K562 (cell line): ENCODE measurements at regions not wholly inside any gene's neighbourhood (a gene's known extent, or its start where the extent isn't known, plus 50 kb on each side); places are given as distances from the start of the nearest gene placed in this dataset.

Source experiments
- BRCA1 ChIP-seq, 2 experiments: fragments of 450-650 bp in 1 of 2; sonication (generic) in 1 of 2; formaldehyde crosslinking in 1 of 2; IDR thresholded peaks; 2 replicates each; pipeline versions ENCODE4 v1.5.0 to v1.6.1; 2017 to 2020; ENCODE audit warnings: mild to moderate bottlenecking in 1 of 2, missing genetic modification reagents in 1 of 2
- CHD2 ChIP-seq: IDR thresholded peaks from 2 replicates; pipeline ENCODE4 v1.6.1; 2011; ENCODE audit warnings: low read depth, low read length
- EP300 ChIP-seq: IDR thresholded peaks from 2 replicates; pipeline ENCODE4 v1.6.1; 2012; ENCODE audit warnings: low read length, improper control_type of control experiment
- JUN ChIP-seq, 2 experiments: sonication (generic) in 1 of 2; formaldehyde crosslinking in 1 of 2; IDR thresholded peaks; 2 replicates each; pipeline versions ENCODE4 v1.6.1 to v1.8.0; 2012 to 2022; ENCODE audit warnings: borderline replicate concordance in 2 of 2, mild to moderate bottlenecking in 2 of 2, improper control_type of control experiment in 1 of 2, low read depth in 1 of 2, low read length in 1 of 2, missing genetic modification reagents in 1 of 2
- POLR2A ChIP-seq: fragments of 450-650 bp; conservative IDR thresholded peaks from 2 replicates; pipeline ENCODE4 v1.6.1; 2016
- XRCC5 ChIP-seq: fragments of 200-400 bp; formaldehyde crosslinking; IDR thresholded peaks from 2 replicates; pipeline ENCODE4 v1.6.1; 2017; ENCODE audit warnings: low read depth, mild to moderate bottlenecking, low read length
- ZNF23 ChIP-seq: fragments of 250-450 bp; sonication (Bioruptor Pico); IDR thresholded peaks from 2 replicates; pipeline ENCODE4 v1.4.0; 2020; ENCODE audit warnings: mild to moderate bottlenecking
- ZNF764 ChIP-seq: fragments of 250-450 bp; sonication (Bioruptor Pico); IDR thresholded peaks from 2 replicates; pipeline ENCODE4 v1.4.0; 2020; ENCODE audit warnings: low read depth, mild to moderate bottlenecking, moderate library complexity
- ZNF780A ChIP-seq: fragments of 250-450 bp; sonication (Bioruptor Pico); IDR thresholded peaks from 2 replicates; pipeline ENCODE4 v1.5.0; 2021; ENCODE audit warnings: mild to moderate bottlenecking
- TF ChIP-seq, protein P1 (sequence below), 3 experiments: IDR thresholded peaks in 2 of 3; conservative IDR thresholded peaks in 1 of 3; 2 replicates each; pipeline ENCODE4 v1.5.1; 2011 to 2012; ENCODE audit warnings: low read length in 3 of 3, mild to moderate bottlenecking in 3 of 3, control low read depth in 2 of 3, improper control_type of control experiment in 1 of 3, inconsistent platforms in 1 of 3, low read depth in 1 of 3, mixed read lengths in 1 of 3, moderate library complexity in 1 of 3; ENCODE audit not compliant: insufficient read depth in 2 of 3
- TF ChIP-seq, protein P2 (sequence below), 2 experiments: fragments of 450-650 bp; formaldehyde crosslinking in 1 of 2; IDR thresholded peaks; 2 replicates each; pipeline versions ENCODE4 v1.4.0 to v1.6.1; 2014 to 2020; ENCODE audit warnings: mild to moderate bottlenecking in 2 of 2, borderline replicate concordance in 1 of 2, low read depth in 1 of 2
- TF ChIP-seq, protein P3 (sequence below): fragments of 450-650 bp; formaldehyde crosslinking; IDR thresholded peaks from 2 replicates; pipeline ENCODE4 v1.4.0; 2020; ENCODE audit warnings: mild to moderate bottlenecking, moderate library complexity
- TF ChIP-seq, protein P4 (sequence below): fragments of 250-450 bp; sonication (Bioruptor Pico); IDR thresholded peaks from 2 replicates; pipeline ENCODE4 v1.5.0; 2020; ENCODE audit warnings: mild to moderate bottlenecking, borderline replicate concordance

DNA sequence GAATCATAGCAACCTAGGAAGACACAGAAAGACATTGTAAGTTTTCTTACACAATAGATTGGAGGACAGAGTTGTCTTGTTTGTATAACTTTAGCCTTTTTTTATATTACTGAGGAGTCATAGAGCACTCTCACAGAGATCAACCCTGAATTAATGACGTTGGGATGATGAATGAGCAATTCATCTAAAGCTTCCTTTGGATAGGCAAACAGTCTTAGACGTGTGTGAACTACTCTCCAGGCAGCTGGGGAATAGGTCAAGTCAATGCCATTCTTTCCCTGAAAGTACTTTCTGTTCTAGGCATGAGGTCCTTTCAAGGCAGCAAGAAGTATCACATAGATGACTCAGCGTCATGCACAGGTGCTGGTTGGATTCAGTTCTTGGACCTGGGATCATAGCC, 369.1 kb upstream of the NOVA1 start:
- TF ChIP-seq, protein P1, sequence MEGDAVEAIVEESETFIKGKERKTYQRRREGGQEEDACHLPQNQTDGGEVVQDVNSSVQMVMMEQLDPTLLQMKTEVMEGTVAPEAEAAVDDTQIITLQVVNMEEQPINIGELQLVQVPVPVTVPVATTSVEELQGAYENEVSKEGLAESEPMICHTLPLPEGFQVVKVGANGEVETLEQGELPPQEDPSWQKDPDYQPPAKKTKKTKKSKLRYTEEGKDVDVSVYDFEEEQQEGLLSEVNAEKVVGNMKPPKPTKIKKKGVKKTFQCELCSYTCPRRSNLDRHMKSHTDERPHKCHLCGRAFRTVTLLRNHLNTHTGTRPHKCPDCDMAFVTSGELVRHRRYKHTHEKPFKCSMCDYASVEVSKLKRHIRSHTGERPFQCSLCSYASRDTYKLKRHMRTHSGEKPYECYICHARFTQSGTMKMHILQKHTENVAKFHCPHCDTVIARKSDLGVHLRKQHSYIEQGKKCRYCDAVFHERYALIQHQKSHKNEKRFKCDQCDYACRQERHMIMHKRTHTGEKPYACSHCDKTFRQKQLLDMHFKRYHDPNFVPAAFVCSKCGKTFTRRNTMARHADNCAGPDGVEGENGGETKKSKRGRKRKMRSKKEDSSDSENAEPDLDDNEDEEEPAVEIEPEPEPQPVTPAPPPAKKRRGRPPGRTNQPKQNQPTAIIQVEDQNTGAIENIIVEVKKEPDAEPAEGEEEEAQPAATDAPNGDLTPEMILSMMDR (IDR thresholded peaks at IDR 0.05 in 2 of 3, conservative IDR thresholded peaks at IDR 0.05 in 1 of 3; ENCODE audit: insufficient read depth in 2 of 3, low read depth in 1 of 3, low read length in 3 of 3), result no peak
- TF ChIP-seq ZNF780A, result no peak
- TF ChIP-seq, protein P2, sequence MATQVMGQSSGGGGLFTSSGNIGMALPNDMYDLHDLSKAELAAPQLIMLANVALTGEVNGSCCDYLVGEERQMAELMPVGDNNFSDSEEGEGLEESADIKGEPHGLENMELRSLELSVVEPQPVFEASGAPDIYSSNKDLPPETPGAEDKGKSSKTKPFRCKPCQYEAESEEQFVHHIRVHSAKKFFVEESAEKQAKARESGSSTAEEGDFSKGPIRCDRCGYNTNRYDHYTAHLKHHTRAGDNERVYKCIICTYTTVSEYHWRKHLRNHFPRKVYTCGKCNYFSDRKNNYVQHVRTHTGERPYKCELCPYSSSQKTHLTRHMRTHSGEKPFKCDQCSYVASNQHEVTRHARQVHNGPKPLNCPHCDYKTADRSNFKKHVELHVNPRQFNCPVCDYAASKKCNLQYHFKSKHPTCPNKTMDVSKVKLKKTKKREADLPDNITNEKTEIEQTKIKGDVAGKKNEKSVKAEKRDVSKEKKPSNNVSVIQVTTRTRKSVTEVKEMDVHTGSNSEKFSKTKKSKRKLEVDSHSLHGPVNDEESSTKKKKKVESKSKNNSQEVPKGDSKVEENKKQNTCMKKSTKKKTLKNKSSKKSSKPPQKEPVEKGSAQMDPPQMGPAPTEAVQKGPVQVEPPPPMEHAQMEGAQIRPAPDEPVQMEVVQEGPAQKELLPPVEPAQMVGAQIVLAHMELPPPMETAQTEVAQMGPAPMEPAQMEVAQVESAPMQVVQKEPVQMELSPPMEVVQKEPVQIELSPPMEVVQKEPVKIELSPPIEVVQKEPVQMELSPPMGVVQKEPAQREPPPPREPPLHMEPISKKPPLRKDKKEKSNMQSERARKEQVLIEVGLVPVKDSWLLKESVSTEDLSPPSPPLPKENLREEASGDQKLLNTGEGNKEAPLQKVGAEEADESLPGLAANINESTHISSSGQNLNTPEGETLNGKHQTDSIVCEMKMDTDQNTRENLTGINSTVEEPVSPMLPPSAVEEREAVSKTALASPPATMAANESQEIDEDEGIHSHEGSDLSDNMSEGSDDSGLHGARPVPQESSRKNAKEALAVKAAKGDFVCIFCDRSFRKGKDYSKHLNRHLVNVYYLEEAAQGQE (IDR thresholded peaks at IDR 0.05; ENCODE audit: borderline replicate concordance), result no peak
- TF ChIP-seq, protein P2 (CRISPR knock-in tag; IDR thresholded peaks at IDR 0.05; ENCODE audit: low read depth), result no peak
- TF ChIP-seq ZNF764, result no peak
- TF ChIP-seq BRCA1 (IDR thresholded peaks at IDR 0.05), result no peak
- no peak for TF ChIP-seq BRCA1 (CRISPR knock-in tag; IDR thresholded peaks at IDR 0.05)
- no peak for TF ChIP-seq CHD2
- TF ChIP-seq, protein P3, sequence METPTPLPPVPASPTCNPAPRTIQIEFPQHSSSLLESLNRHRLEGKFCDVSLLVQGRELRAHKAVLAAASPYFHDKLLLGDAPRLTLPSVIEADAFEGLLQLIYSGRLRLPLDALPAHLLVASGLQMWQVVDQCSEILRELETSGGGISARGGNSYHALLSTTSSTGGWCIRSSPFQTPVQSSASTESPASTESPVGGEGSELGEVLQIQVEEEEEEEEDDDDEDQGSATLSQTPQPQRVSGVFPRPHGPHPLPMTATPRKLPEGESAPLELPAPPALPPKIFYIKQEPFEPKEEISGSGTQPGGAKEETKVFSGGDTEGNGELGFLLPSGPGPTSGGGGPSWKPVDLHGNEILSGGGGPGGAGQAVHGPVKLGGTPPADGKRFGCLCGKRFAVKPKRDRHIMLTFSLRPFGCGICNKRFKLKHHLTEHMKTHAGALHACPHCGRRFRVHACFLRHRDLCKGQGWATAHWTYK (CRISPR knock-in tag), result no peak
- TF ChIP-seq XRCC5, result no peak
- no peak for TF ChIP-seq EP300
- TF ChIP-seq, protein P4, sequence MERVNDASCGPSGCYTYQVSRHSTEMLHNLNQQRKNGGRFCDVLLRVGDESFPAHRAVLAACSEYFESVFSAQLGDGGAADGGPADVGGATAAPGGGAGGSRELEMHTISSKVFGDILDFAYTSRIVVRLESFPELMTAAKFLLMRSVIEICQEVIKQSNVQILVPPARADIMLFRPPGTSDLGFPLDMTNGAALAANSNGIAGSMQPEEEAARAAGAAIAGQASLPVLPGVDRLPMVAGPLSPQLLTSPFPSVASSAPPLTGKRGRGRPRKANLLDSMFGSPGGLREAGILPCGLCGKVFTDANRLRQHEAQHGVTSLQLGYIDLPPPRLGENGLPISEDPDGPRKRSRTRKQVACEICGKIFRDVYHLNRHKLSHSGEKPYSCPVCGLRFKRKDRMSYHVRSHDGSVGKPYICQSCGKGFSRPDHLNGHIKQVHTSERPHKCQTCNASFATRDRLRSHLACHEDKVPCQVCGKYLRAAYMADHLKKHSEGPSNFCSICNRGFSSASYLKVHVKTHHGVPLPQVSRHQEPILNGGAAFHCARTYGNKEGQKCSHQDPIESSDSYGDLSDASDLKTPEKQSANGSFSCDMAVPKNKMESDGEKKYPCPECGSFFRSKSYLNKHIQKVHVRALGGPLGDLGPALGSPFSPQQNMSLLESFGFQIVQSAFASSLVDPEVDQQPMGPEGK (CRISPR knock-in tag), result no peak
- no peak for TF ChIP-seq JUN (IDR thresholded peaks at IDR 0.05; ENCODE audit: borderline replicate concordance, low read depth, low read length)
- no peak for TF ChIP-seq JUN (CRISPR knock-in tag; IDR thresholded peaks at IDR 0.05; ENCODE audit: borderline replicate concordance)
- TF ChIP-seq POLR2A, result no peak
- TF ChIP-seq ZNF23, result no peak
